SU-DHL-6 (cell line): ENCODE measurements at regions not wholly inside any gene's neighbourhood (a gene's known extent, or its start where the extent isn't known, plus 50 kb on each side); places are given as distances from the start of the nearest gene placed in this dataset.

Experiments
- H2AFZ ChIP-seq: fragments of 200-600 bp; sonication (generic); 2 replicates; pipeline ENCODE4 v1.6.1; 2014; ENCODE audit warnings: low read depth, mild to moderate bottlenecking, moderate library complexity, mixed read lengths, antibody characterized with exemption, low read length; ENCODE audit not compliant: severe bottlenecking
- H3F3A ChIP-seq: fragments of 200-600 bp; shearing (Covaris generic); 2 replicates; pipeline ENCODE4 v1.6.0; 2016; ENCODE audit warnings: antibody characterized with exemption, mild to moderate bottlenecking; ENCODE audit not compliant: insufficient read depth
- H3K27ac ChIP-seq: fragments of 200-600 bp; sonication (generic); 2 replicates; pipeline ENCODE4 v1.5.1; 2016; ENCODE audit warnings: low read depth, mild to moderate bottlenecking, low read length, moderate library complexity, mixed read lengths
- H3K27me3 ChIP-seq: fragments of 200-600 bp; sonication (generic), shearing (Covaris generic); 2 replicates; pipeline ENCODE4 v1.6.0; 2014; ENCODE audit warnings: mild to moderate bottlenecking, low read length
- H3K36me3 ChIP-seq: fragments of 200-600 bp; sonication (generic); 2 replicates; pipeline ENCODE4 v1.6.1; 2014; ENCODE audit warnings: mild to moderate bottlenecking, low read length, mixed read lengths
- H3K4me2 ChIP-seq: fragments of 300-600, 200-600 bp; shearing (Covaris generic), sonication (generic); 2 replicates; pipeline ENCODE4 v1.6.0; 2014; ENCODE audit warnings: low read length, low read depth, mild to moderate bottlenecking; ENCODE audit not compliant: poor library complexity, severe bottlenecking
- H3K4me3 ChIP-seq: fragments of 200-600 bp; sonication (generic); 2 replicates; pipeline ENCODE4 v1.5.1; 2014; ENCODE audit warnings: antibody characterized with exemption, low read length, mild to moderate bottlenecking, mixed read lengths; ENCODE audit not compliant: insufficient read depth, poor library complexity, severe bottlenecking
- H3K79me2 ChIP-seq: fragments of 200-600 bp; sonication (generic); 2 replicates; pipeline ENCODE4 v1.6.1; 2014; ENCODE audit warnings: mild to moderate bottlenecking, low read length, moderate library complexity; ENCODE audit not compliant: insufficient read depth
- H3K9ac ChIP-seq: fragments of 200-600 bp; sonication (generic); 2 replicates; pipeline ENCODE4 v1.7.0; 2014; ENCODE audit warnings: mild to moderate bottlenecking, low read length
- H3K9me2 ChIP-seq: fragments of 200-600 bp; sonication (generic); replicated peaks from 2 replicates; pipeline ENCODE4 v1.6.1; 2014; ENCODE audit warnings: low read length; ENCODE audit not compliant: insufficient read depth
- H3K9me3 ChIP-seq: fragments of 200-600 bp; sonication (generic); 2 replicates; pipeline ENCODE4 v1.6.1; 2014; ENCODE audit warnings: low read length, mixed read lengths; ENCODE audit not compliant: insufficient read depth
- H4K20me1 ChIP-seq: fragments of 200-600 bp; sonication (generic); 2 replicates; pipeline ENCODE4 v1.6.1; 2014; ENCODE audit warnings: low read depth, mild to moderate bottlenecking, antibody characterized with exemption, low read length, moderate library complexity, mixed read lengths
- EZH2phosphoT487 ChIP-seq: fragments of 200-600 bp; sonication (generic), shearing (Covaris generic); conservative IDR thresholded peaks from 2 replicates; pipeline ENCODE4 v1.6.1; 2018; ENCODE audit warnings: mild to moderate bottlenecking, antibody characterized with exemption, low read length, moderate library complexity, mixed read lengths
- TF ChIP-seq, protein P1 (sequence below): fragments of 200-600 bp; sonication (generic); IDR thresholded peaks from one replicate; pipeline ENCODE4 v1.5.1; 2017; ENCODE audit warnings: antibody characterized with exemption, mild to moderate bottlenecking, low read length, moderate library complexity; ENCODE audit not compliant: insufficient read depth, poor library complexity, severe bottlenecking

- H2AFZ ChIP-seq, result no peak overlapping the region
- TF ChIP-seq, protein P1, sequence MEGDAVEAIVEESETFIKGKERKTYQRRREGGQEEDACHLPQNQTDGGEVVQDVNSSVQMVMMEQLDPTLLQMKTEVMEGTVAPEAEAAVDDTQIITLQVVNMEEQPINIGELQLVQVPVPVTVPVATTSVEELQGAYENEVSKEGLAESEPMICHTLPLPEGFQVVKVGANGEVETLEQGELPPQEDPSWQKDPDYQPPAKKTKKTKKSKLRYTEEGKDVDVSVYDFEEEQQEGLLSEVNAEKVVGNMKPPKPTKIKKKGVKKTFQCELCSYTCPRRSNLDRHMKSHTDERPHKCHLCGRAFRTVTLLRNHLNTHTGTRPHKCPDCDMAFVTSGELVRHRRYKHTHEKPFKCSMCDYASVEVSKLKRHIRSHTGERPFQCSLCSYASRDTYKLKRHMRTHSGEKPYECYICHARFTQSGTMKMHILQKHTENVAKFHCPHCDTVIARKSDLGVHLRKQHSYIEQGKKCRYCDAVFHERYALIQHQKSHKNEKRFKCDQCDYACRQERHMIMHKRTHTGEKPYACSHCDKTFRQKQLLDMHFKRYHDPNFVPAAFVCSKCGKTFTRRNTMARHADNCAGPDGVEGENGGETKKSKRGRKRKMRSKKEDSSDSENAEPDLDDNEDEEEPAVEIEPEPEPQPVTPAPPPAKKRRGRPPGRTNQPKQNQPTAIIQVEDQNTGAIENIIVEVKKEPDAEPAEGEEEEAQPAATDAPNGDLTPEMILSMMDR, result no peak
- no peak for TF ChIP-seq EZH2phosphoT487
- H3K4me2 ChIP-seq, result no peak overlapping the region
- H3K36me3 ChIP-seq, result no peaks in the 10 kb centered on the region
- H4K20me1 ChIP-seq, result no peaks in the 10 kb centered on the region
- no peaks in the 10 kb centered on the region for H3F3A ChIP-seq
- H3K9me3 ChIP-seq, result no peaks in the 10 kb centered on the region
- no peaks in the 10 kb centered on the region for H3K9me2 ChIP-seq
- no peak overlapping the region for H3K27ac ChIP-seq
- no peak overlapping the region for H3K4me3 ChIP-seq
- H3K27me3 ChIP-seq, result no peaks in the 10 kb centered on the region
- H3K9ac ChIP-seq, result no peak overlapping the region
- H3K79me2 ChIP-seq, result no peaks in the 10 kb centered on the region
Measured at GRCh38 chr12:89203144-89203543, 149.2 kb downstream of the DUSP6 start.

DNA sequence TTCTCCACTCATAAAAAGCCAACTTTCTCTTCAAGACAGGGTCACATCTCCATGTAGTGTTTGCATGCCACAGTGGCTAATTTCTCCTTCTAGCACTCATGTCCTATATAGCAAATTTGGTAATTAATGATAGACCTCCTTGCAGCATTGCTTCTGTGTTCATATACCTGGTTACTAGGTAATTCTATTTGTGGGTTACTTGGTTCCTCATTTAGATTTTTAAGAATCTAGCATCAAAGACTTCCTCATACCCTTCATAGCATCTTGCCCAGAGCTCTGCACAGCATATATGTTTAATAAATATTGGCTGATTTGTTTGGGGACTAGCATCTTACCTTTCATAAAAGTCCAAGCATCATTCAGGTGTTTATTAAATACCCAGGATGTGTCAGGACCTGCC is 152.1 kb downstream of the DUSP6 start:
- no peak overlapping the region for H3K4me3 ChIP-seq
- TF ChIP-seq EZH2phosphoT487, result no peak
- TF ChIP-seq, protein P1, result no peak
- no peak overlapping the region for H2AFZ ChIP-seq
- H3K27me3 ChIP-seq, result no peaks in the 10 kb centered on the region
- H4K20me1 ChIP-seq, result no peaks in the 10 kb centered on the region
- no peak overlapping the region for H3K9ac ChIP-seq
- H3K27ac ChIP-seq, result no peak overlapping the region
- no peaks in the 10 kb centered on the region for H3K36me3 ChIP-seq
- no peaks in the 10 kb centered on the region for H3K9me2 ChIP-seq
- no peaks in the 10 kb centered on the region for H3K79me2 ChIP-seq
- no peaks in the 10 kb centered on the region for H3K9me3 ChIP-seq
- H3K4me2 ChIP-seq, result no peak overlapping the region
- H3F3A ChIP-seq, result no peaks in the 10 kb centered on the region

- Histone ChIP-seq H3K27ac (no peak overlapping the region), H3F3A (no peaks in the 10 kb centered on the region), H3K79me2 (no peaks in the 10 kb centered on the region), H3K36me3 (no peaks in the 10 kb centered on the region), H3K4me3 (no peak overlapping the region), H2AFZ (no peak overlapping the region), H3K9me3 (peaks cover under 1% of the 10 kb centered on the region; the same call in 1 of the 2 replicates), H4K20me1 (no peaks in the 10 kb centered on the region), H3K9ac (no peak overlapping the region), H3K9me2 (no peaks in the 10 kb centered on the region), H3K4me2 (no peak overlapping the region), H3K27me3 (no peaks in the 10 kb centered on the region)
- TF ChIP-seq EZH2phosphoT487, result no peak
- TF ChIP-seq, protein P1, result no peak
Measured at GRCh38 chr12:89195470-89195869, 156.8 kb downstream of the DUSP6 start.

DNA sequence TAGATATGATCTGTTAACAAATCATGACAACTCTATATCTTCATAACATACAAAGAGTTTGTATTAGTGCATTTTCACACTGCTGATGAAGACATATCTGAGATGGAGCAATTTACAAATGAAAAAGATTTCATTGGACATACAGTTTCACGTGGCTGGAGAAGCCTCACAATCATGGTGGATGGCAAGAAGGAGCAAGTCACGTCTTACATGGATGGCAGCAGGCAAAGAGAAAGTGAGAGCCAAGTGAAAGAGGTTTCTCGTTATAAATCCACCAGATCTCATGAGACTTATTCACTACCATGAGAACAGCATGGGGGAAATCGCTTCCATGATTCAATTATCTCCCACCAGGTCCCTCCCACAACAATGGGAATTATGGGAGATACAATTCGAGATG is 157.6 kb downstream of the DUSP6 start:
- Histone ChIP-seq H3K79me2 (no peaks in the 10 kb centered on the region), H3K9me3 (peaks cover 3% of the 10 kb centered on the region; the same call in 1 of the 2 replicates), H3K4me2 (no peak overlapping the region), H3K36me3 (no peaks in the 10 kb centered on the region), H3K9ac (no peak overlapping the region), H4K20me1 (no peaks in the 10 kb centered on the region), H3K4me3 (no peak overlapping the region), H2AFZ (no peak overlapping the region), H3K9me2 (no peaks in the 10 kb centered on the region), H3K27me3 (no peaks in the 10 kb centered on the region), H3F3A (no peaks in the 10 kb centered on the region), H3K27ac (no peak overlapping the region)
- TF ChIP-seq, protein P1, result no peak
- no peak for TF ChIP-seq EZH2phosphoT487
